ENCODE measurements at regions not wholly inside any gene's neighbourhood (a gene's known extent, or its start where the extent isn't known, plus 50 kb on each side); places are given as distances from the start of the nearest gene placed in this dataset.
"Not testable (repeated sequence)": the region's sequence is repeated elsewhere in the genome, so short reads cannot be mapped to it uniquely, and the experiment has no call there.

DNA sequence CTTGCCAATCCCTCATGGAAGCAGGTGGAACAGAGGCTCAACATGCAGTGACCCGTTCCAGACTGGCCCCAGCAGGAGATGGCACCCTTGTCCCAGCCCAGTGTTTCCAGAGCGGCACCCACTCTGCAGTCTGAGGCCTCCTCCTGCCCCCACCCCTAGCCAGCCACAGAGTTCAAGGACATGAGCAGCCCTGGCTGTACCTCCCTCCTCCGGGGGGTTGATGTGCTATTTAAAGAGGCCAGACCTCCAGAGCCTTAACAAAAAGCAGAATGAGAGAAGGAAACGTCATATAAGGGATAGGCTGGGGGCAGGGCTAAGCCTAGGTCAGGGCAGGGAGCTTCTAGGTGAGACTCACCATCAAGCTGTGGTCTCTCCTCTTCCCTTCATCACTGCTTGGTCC, 115.7 kb upstream of the NANOS1 start:
- no peak for DNase-seq (ENCODE audit: extremely low read depth in 1 of 2, low read depth in 1 of 2)

- no peak for DNase-seq (ENCODE audit: extremely low read depth in 1 of 2, low read depth in 1 of 2)
Measured at GRCh38 chr10:118914629-118915028, 114.9 kb upstream of the NANOS1 start.

- DNase-seq (ENCODE audit: extremely low read depth in 1 of 2, low read depth in 1 of 2), result no peak
Measured at GRCh38 chr10:118915161-118915560, 114.4 kb upstream of the NANOS1 start.

DNA sequence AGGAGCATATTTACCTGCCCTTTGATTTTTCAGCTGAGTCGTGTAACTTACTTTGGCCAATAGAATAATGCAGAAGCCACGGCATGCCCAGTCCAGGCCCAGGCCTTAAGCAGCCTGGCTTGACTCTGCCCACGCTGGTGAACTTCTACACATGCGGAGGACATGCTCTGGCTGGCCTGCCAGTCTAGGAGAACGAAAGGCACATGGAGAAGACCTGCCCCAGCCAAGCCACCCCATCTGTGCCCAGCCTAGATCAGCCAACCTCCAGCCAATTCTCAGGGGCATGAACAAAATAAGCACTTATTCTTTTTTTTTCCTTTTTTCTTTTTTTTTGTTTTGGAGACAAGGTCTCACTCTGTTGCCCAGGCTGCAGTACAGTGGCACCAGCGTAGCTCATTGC, 112.7 kb upstream of the NANOS1 start:
- no peak for DNase-seq (ENCODE audit: extremely low read depth in 1 of 2, low read depth in 1 of 2)

DNA sequence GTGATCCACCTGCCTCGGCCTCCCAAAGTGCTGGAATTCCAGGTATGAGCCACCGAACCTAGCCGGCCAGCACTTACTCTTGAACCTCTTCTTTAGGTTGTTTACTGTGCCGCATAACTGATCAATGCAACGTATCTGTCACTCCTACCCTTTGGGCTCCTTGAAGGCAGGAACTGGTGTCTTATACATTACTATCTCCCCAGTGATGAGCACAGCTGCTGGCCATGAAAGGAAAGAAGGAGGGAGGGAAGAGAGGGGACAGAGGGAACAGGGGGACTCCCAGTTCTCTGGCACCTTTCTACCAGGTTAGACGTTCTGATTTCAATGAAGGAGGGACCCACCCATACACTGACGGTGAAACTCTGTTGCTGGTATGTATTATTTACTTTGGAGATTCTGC, 111.8 kb upstream of the NANOS1 start:
- DNase-seq (ENCODE audit: extremely low read depth in 1 of 2, low read depth in 1 of 2), result no peak

GRCh38 chr10:118918116-118918515, 111.4 kb upstream of the NANOS1 start:
- DNase-seq (ENCODE audit: extremely low read depth in 1 of 2, low read depth in 1 of 2), result no peak

DNA sequence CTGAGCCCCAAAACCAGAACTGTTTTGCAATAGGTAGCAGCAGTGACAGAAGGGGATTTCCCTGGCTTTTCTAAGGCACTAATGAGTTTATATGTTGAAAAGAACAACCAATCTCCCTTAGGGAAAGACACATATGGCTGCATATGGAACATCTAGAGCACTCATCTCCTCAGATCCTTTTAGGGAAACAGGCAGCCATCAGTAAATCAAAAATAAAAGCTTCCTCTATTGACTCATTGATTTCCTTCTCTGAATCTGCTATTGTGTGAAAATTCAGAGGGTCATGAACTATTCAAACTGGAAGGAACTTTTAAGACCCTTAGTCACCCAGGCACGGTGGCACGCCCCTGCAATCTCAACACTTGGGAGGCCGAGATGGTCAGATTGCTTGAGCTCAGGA, 110.9 kb upstream of the NANOS1 start:
- no peak for DNase-seq (ENCODE audit: extremely low read depth in 1 of 2, low read depth in 1 of 2)

DNA sequence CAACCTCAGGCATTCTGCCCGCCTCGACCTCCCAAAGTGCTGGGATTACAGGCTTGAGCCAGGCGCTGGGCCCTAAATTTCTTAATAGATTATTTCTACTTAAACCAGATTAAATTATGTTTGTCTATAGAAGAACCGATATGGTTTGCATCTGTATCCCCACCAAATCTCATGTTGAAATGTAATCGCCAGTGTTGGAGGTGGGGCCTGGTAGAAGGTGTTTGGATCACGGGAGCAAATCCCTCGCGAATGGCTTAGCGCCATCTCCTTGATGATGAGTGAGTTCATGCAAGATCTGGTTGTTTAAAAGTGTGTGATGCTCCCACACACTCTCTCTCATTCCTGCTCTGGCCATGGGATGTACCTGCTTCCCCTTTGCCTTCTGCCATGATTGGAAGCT, 109.3 kb upstream of the NANOS1 start:
- DNase-seq (ENCODE audit: extremely low read depth in 1 of 2, low read depth in 1 of 2), result no peak

GRCh38 chr10:118922226-118922625, 107.3 kb upstream of the NANOS1 start:
- DNase-seq (ENCODE audit: extremely low read depth in 1 of 2, low read depth in 1 of 2), result no peak

DNA sequence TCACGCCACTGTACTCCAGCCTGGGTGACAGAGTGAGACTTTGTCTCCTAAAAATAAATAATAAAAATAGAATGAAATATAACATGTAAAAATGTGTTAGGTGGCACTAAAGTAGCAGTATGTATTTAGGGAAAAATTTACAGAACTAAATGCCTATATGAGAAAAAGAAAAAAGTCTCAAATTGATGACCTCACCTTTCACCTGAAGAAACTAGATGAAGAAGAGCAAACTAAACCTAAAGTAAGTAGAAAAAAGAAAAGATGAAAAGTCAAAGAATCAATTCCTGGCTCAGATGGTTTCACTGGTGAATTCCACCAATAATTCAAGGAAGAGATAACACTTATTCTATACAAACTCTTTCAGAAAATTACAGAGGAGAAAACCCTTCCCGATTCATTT, 106.5 kb upstream of the NANOS1 start:
- no peak for DNase-seq (ENCODE audit: extremely low read depth in 1 of 2, low read depth in 1 of 2)

DNA sequence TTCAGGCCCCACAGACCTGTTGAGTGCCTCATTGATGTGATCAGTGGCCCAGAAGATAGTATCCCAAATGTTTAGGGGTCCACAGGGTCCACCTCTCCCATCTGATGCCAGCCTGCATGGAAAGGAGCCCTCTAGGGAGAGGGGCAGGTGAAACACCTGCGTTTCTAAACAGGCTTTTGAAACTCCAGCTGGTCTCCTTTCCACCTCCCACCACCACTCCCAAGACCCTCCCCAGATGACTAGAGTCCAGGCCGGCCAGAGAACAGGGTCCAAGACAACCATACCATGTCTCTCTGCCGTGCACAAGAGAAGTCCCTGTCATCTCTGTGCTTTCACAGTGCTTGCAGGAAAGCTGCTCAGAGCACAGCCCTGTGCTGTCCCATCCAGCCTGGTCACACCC, 105.0 kb upstream of the NANOS1 start:
- no peak for DNase-seq (ENCODE audit: extremely low read depth in 1 of 2, low read depth in 1 of 2)

DNA sequence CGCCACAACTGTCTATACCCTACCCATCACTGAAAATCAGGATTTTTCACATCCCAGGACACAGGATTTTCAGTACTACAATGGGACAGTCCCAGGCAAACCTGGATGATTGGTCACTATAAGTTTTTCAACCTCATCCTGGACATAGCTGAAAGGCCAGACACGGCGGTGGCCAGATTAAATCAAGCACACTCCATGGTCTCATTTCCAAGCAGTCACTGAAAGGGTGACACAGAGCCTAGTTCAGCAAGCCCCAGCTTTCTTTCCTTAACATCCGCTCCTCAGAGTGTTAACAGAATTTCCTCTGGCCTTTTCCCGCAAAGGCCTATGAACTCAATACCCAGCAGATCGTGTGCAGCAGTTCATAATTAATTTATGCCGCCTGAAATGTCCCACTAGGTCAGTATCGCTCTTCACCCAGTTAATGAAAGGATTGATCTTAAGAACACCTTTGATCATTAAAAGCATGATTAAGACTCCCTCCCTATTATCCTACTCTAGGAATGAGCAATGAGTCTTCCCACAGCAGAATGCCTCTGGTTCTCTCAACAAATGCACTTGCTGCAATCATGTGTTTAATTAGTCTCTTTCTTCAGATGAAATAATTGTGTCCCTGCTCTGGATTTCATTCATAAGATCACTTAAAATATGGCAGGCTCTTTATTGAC, 104.0 kb upstream of the NANOS1 start:
- DNase-seq (ENCODE audit: extremely low read depth in 1 of 2, low read depth in 1 of 2), result no peak

DNA sequence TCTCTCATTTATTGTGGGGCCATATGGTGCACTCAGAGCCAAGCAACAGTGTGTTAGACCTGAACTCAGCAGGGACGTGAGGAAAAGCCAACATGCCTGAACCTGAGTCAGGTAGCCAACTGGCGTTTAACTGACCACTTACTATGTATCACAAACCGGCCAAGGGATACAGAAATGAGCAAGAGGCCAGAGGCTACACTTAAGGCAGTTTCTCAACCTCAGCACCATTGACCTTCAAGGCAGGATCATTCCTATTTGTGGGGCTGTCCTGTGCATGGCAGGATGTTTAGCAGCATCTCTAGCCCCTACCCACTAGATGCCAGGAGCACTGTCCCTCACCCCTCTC, 103.5 kb upstream of the NANOS1 start:
- no peak for DNase-seq (ENCODE audit: extremely low read depth in 1 of 2, low read depth in 1 of 2)

DNA sequence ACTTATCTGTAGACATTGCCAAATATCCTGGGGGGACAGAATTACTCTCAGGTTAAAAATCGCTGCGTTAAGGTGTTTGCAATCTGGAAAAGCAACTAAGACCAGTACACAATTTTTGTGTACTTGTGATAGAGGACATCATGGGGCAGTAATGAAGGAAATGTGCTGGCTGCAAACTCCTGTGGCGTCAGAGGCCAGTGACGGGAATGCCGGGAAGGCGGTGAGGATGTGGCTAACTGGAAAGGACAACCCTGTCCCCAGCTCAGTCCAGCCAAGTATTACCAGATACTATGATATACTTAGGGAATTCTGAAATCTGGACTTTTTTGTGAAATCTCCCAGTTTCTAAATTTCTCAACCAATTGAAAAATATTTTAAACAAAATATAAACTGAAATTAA, 103.1 kb upstream of the NANOS1 start:
- no peak for DNase-seq (ENCODE audit: extremely low read depth in 1 of 2, low read depth in 1 of 2)

GRCh38 chr10:118926903-118927302, 102.6 kb upstream of the NANOS1 start:
- DNase-seq (ENCODE audit: extremely low read depth in 1 of 2, low read depth in 1 of 2), result no peak

DNA sequence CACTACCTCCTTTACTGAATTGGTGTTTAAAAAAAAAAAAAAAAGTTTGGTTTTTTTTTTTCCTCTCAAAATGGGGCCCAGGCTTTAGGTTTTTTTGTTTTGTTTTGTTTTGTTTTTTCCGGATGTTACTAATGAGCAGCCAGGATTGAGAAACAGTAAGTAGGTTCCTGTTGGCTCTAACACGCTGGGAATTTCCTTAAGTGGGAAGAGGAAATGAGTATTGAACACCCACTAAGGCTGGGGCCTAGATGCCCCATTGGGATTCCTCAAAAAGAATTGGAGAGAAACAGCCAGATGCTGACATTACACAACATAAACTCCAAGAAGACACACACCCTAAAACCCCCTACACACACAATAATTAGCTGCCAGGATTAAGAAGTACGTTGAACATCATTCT, 102.2 kb upstream of the NANOS1 start:
- no peak for DNase-seq (ENCODE audit: extremely low read depth in 1 of 2, low read depth in 1 of 2)

- DNase-seq (ENCODE audit: extremely low read depth in 1 of 2, low read depth in 1 of 2), result no peak
Measured at GRCh38 chr10:118930614-118931013, 98.9 kb upstream of the NANOS1 start.

DNA sequence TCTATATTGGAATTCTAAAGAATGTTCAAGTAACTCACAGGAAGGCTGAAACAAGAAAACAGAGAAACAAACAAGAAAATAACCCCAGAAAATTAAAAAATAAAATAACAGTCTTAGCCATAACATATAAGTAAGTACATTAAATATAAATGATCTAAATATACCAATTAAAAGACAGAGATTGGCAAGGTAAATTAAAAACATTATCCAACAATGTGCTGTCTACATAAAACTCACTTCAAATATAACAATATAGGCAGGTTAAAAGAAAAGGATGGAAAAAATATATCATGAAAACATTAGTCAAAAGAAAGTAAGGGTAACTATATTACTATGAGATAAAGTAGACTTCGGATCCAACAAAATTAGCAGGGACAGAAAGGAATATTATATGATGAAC, 98.1 kb upstream of the NANOS1 start:
- DNase-seq (ENCODE audit: extremely low read depth in 1 of 2, low read depth in 1 of 2), result no peak

- DNase-seq (ENCODE audit: extremely low read depth in 1 of 2, low read depth in 1 of 2), result not testable (repeated sequence)
Measured at GRCh38 chr10:118932154-118932553, 97.4 kb upstream of the NANOS1 start.

GRCh38 chr10:118937226-118937625, 92.3 kb upstream of the NANOS1 start:
- DNase-seq (ENCODE audit: extremely low read depth in 1 of 2, low read depth in 1 of 2), result no peak

DNA sequence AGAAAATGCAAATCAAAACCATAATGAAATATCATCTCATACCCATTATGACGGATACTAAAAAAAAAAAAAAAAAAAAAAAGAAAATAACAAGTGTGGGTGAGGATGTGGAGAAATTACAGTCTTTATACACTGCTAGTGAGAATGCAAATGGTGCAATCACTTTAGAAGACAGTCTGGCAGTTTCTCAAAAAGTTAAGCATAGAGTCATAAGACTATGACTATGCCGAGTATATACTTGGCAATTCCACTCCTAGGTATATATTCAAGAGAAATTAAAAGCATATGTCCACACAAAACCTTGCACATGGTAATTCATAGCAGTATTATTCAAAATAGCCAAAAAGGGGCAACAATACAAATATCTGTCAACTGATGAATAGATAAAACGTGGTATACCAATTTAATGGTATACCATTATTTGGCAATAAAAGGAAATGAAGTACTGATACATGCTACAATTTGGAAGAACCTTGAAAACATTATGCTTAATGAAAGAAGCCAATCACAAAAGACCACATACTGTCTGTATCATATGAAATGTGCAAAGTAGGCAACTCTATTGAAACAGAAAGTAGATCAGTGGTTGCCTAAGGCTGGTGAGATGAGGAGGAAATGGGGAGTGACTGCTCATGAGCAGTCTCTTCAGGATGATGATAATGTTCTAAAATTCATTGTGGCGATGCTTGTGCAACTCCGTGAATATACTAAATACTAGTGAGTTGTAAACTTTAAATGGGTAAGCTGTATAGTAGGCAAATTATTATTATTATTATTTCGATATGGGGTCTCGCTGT, 90.1 kb upstream of the NANOS1 start:
- DNase-seq (ENCODE audit: extremely low read depth in 1 of 2, low read depth in 1 of 2), result no peak

DNA sequence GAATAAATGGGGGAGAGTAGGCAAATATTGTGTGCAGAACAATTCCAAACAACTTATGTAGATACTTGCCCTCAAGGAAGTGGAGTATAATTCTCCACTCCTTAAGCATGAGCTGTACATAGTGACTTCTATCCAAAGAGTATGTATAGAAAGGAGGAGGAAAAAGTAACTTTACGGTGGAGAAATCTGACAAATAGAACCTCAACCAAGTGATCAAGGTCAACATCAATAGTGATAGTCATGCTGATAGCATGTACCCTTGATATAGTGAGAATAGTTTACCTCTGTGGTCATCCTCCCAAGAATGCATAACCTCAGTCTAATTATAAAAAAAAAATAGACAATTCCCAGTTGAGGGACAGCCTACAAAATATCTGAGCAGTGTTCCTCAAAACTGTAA, 89.1 kb upstream of the NANOS1 start:
- no peak for DNase-seq (ENCODE audit: extremely low read depth in 1 of 2, low read depth in 1 of 2)

- no peak for DNase-seq (ENCODE audit: extremely low read depth in 1 of 2, low read depth in 1 of 2)
Measured at GRCh38 chr10:118943253-118943652, 86.3 kb upstream of the NANOS1 start.

All from stimulated activated CD8-positive, alpha-beta memory T cell treated with anti-CD3 and anti-CD28 coated beads, Interleukin-7, amount 100 ng/mL, for 48 hours (primary cell).